NCI-H82 (cell line): ENCODE measurements at regions not wholly inside any gene's neighbourhood (a gene's known extent, or its start where the extent isn't known, plus 50 kb on each side); places are given as distances from the start of the nearest gene placed in this dataset.
A peak's percentile ranks its signal among the peaks of the same experiment; 100 is the strongest.

Source experiments
- DNase-seq: peaks from one replicate; lab custom pipeline; 2025; lab: John Stamatoyannopoulos, UW

DNA sequence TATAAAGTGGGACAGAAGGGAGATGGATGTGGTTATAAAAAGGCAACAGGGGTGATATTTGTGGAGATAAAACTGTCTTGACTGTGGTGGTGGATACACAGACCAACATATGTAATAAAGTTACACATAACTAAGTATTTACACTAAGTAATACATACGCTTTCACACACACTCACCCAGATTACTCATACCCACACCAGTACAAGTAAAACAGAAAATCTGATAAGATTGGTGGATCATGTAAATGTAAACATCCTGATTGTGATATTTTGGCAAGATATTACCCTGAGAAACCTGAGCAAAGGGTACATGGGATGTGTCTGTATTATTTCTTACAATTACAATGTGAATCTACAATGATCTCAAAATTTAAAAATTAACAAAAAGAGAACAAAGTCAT is 53.3 kb upstream of the SLIT3 start:
- no peak for DNase-seq

DNA sequence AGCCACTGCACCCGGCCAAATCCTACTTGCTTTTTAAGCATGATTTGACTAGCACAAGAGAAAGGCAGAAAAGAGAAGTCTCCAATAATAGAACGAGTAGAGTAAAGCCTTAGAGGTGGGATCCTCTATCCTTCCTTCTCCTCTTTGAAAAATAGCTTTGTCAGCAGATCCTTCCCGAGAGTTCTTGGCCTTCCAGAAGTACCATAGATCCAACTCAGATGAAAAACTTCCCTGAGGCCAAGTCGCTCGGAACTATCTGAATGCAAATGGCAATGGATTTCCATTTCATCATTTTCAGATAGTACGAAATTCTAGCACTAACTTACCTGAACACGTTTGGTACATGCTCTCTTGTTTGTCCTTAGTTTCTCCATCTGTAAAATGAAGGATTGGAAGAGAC is 52.0 kb upstream of the SLIT3 start:
- DNase-seq: no peak

DNA sequence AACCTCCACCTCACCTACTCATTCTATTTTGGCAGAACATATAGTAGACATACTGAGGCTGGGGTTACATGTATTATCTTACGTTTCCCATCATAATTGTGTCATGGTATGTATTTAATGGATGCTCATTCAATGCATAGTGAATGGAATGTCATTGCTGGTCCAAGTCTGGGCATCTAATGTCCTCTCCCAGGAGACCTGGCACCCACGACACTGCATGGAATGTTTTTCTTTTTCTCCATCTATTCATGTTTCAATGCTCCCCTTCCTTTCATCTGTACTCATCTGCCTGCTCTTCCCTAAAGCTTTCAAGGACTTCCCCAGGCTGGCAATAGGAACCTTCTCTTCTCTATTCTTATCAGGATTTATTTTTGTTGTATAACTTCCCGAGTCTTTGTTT is 50.8 kb upstream of the SLIT3 start:
- DNase-seq: no peak

DNA sequence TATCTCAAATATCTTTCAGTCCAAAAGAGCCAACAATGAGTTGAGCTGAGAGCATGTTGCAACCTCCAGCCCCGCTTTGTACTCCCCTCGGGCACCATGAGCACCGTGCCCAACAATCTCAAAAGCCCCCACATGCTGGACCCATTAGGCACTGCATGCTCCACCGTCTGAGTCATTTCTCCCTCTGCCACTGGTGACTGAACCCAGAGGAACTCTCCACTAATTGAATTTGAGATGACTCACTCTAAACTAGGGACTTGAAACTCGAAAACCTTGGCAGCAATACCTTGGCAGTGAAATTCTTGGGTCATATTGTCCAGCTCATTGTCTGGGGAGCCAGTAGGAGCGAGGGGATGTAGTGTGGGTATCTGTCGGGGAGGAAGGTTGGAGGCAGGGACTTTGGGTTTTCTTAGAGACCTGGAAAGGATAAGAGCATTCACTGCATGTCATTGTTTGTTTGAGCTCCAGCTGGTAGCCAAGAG is 49.9 kb upstream of the SLIT3 start:
- DNase-seq: peak; percentile 1
